SK-N-MC (cell line): ENCODE measurements at regions not wholly inside any gene's neighbourhood (a gene's known extent, or its start where the extent isn't known, plus 50 kb on each side); places are given as distances from the start of the nearest gene placed in this dataset.

Source experiments
- EZH2 ChIP-seq: fragments of 200-600 bp; sonication (generic); IDR thresholded peaks from one replicate; pipeline ENCODE4 v1.6.1; 2017; ENCODE audit warnings: antibody characterized with exemption
- FOXP2 ChIP-seq: optimal IDR thresholded peaks from 2 replicates; pipeline ENCODE3; 2011; ENCODE audit warnings: mild to moderate bottlenecking, moderate library complexity; ENCODE audit not compliant: insufficient read depth; ENCODE audit errors: extremely low read length, control extremely low read depth
- POLR2AphosphoS5 ChIP-seq: IDR thresholded peaks from 2 replicates; pipeline ENCODE4 v1.6.1; 2012; ENCODE audit warnings: mild to moderate bottlenecking, low read depth, low read length, borderline replicate concordance

- no peak for TF ChIP-seq POLR2AphosphoS5
- TF ChIP-seq EZH2: no peak
- no peak for TF ChIP-seq FOXP2
Measured at GRCh38 chr13:50544211-50544610, 299.3 kb downstream of the DLEU7 start.
